Endothelial cell (in vitro differentiated cells): ENCODE measurements at regions not wholly inside any gene's neighbourhood (a gene's known extent, or its start where the extent isn't known, plus 50 kb on each side); places are given as distances from the start of the nearest gene placed in this dataset.

Source experiments
- DNase-seq: peaks from one replicate; pipeline ENCODE4 v3.0.0; 2021; ENCODE audit warnings: low spot score
- H3K27ac Mint-ChIP-seq: one replicate; pipeline ENCODE4 v1.8.0; 2021; ENCODE audit warnings: mixed read lengths, inconsistent platforms; ENCODE audit not compliant: unreplicated experiment
- H3K27me3 Mint-ChIP-seq: one replicate; pipeline ENCODE4 v1.8.0; 2021; ENCODE audit warnings: mild to moderate bottlenecking, moderate library complexity, mixed read lengths, inconsistent platforms; ENCODE audit not compliant: unreplicated experiment
- H3K36me3 Mint-ChIP-seq: one replicate; pipeline ENCODE4 v1.8.0; 2021; ENCODE audit warnings: mild to moderate bottlenecking, low read depth, mixed read lengths, inconsistent platforms; ENCODE audit not compliant: unreplicated experiment
- H3K4me1 Mint-ChIP-seq: one replicate; pipeline ENCODE4 v1.8.0; 2021; ENCODE audit warnings: mild to moderate bottlenecking, mixed read lengths, inconsistent platforms; ENCODE audit not compliant: unreplicated experiment
- H3K4me3 Mint-ChIP-seq: one replicate; pipeline ENCODE4 v1.8.0; 2021; ENCODE audit warnings: mild to moderate bottlenecking, mixed read lengths, inconsistent platforms; ENCODE audit not compliant: unreplicated experiment
- H3K9me3 Mint-ChIP-seq: one replicate; pipeline ENCODE4 v1.8.0; 2021; ENCODE audit warnings: mixed read lengths, inconsistent platforms; ENCODE audit not compliant: unreplicated experiment
- TF ChIP-seq, protein P1 (sequence below): fragments of 200-600 bp; sonication (generic); IDR thresholded peaks from one replicate; pipeline ENCODE4 v1.5.0; 2021; ENCODE audit warnings: antibody characterized with exemption; ENCODE audit not compliant: unreplicated experiment

- H3K36me3 Mint-ChIP-seq = no peaks in the 10 kb centered on the region
- TF ChIP-seq, protein P1, sequence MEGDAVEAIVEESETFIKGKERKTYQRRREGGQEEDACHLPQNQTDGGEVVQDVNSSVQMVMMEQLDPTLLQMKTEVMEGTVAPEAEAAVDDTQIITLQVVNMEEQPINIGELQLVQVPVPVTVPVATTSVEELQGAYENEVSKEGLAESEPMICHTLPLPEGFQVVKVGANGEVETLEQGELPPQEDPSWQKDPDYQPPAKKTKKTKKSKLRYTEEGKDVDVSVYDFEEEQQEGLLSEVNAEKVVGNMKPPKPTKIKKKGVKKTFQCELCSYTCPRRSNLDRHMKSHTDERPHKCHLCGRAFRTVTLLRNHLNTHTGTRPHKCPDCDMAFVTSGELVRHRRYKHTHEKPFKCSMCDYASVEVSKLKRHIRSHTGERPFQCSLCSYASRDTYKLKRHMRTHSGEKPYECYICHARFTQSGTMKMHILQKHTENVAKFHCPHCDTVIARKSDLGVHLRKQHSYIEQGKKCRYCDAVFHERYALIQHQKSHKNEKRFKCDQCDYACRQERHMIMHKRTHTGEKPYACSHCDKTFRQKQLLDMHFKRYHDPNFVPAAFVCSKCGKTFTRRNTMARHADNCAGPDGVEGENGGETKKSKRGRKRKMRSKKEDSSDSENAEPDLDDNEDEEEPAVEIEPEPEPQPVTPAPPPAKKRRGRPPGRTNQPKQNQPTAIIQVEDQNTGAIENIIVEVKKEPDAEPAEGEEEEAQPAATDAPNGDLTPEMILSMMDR = no peak
- no peak overlapping the region for H3K4me3 Mint-ChIP-seq
- no peaks in the 10 kb centered on the region for H3K9me3 Mint-ChIP-seq
- no peak for DNase-seq
- H3K27me3 Mint-ChIP-seq = no peaks in the 10 kb centered on the region
- no peak overlapping the region for H3K27ac Mint-ChIP-seq
- H3K4me1 Mint-ChIP-seq = no peaks in the 10 kb centered on the region
These were observed 180.3 kb downstream of the SLITRK1 start for GRCh38 chr13:83702021-83702420.

GRCh38 chr13:83692800-83693199 lies 189.5 kb downstream of the SLITRK1 start:
- Mint-ChIP-seq H3K36me3 (no peaks in the 10 kb centered on the region), H3K9me3 (no peaks in the 10 kb centered on the region), H3K27ac (no peak overlapping the region), H3K27me3 (no peaks in the 10 kb centered on the region), H3K4me1 (peaks cover 7% of the 10 kb centered on the region), H3K4me3 (no peak overlapping the region)
- TF ChIP-seq, protein P1 = no peak
- DNase-seq = no peak

DNA sequence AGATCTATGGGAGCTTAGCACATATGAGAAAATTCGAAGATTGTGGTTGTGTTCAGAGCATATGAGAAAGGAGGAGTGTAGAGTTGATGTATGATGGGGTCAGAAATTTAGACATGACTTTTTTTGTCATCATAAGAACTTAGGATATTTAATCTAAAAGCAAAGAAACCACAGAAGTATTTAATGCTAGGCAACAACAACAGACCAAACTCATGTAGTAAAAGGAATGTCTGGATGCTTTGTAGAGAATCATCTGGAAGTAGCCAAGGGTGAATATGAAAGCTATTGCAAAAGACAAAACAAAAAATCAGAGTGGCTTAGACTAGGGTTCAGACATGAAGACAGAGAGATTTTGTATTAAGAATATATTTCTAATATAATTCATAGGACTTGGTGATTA lies 190.3 kb downstream of the SLITRK1 start:
- no peaks in the 10 kb centered on the region for H3K27me3 Mint-ChIP-seq
- TF ChIP-seq, protein P1 = no peak
- H3K4me3 Mint-ChIP-seq = no peak overlapping the region
- no peak for DNase-seq
- peaks cover 7% of the 10 kb centered on the region for H3K4me1 Mint-ChIP-seq
- H3K36me3 Mint-ChIP-seq = no peaks in the 10 kb centered on the region
- no peaks in the 10 kb centered on the region for H3K9me3 Mint-ChIP-seq
- H3K27ac Mint-ChIP-seq = no peak overlapping the region

GRCh38 chr13:83681547-83681946 lies 200.7 kb downstream of the SLITRK1 start:
- no peak overlapping the region for H3K27ac Mint-ChIP-seq
- H3K4me3 Mint-ChIP-seq = no peak overlapping the region
- no peaks in the 10 kb centered on the region for H3K36me3 Mint-ChIP-seq
- no peak for DNase-seq
- TF ChIP-seq, protein P1 = no peak
- no peaks in the 10 kb centered on the region for H3K27me3 Mint-ChIP-seq
- H3K4me1 Mint-ChIP-seq = no peaks in the 10 kb centered on the region
- no peaks in the 10 kb centered on the region for H3K9me3 Mint-ChIP-seq

DNA sequence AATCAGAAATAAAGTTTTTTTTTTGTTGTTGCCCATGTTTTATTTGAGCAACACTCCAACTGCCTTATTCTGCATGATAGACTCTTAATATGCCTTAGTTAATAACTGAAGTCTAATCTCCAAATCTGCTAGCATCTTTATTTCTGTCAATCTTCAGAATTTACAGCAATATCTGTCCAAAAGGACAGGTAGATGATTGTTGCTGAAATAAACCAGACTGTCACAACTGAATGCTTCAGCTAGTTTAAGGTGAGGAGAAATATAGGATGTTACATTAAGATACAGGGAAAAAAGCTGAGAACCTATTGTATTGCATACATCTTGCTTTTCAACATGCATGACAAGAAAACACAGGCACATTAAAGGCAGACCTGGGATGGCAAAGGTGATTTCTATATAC lies 204.3 kb downstream of the SLITRK1 start:
- no peak for DNase-seq
- H3K9me3 Mint-ChIP-seq = no peaks in the 10 kb centered on the region
- no peaks in the 10 kb centered on the region for H3K36me3 Mint-ChIP-seq
- no peak overlapping the region for H3K27ac Mint-ChIP-seq
- H3K27me3 Mint-ChIP-seq = no peaks in the 10 kb centered on the region
- H3K4me1 Mint-ChIP-seq = no peaks in the 10 kb centered on the region
- no peak overlapping the region for H3K4me3 Mint-ChIP-seq
- TF ChIP-seq, protein P1 = no peak
